OCI-LY3 (cell line): ENCODE measurements at regions not wholly inside any gene's neighbourhood (a gene's known extent, or its start where the extent isn't known, plus 50 kb on each side); places are given as distances from the start of the nearest gene placed in this dataset.

Experiments used
- EZH2phosphoT487 ChIP-seq: fragments of 200-600 bp; shearing (Covaris generic); IDR thresholded peaks from 2 replicates; pipeline ENCODE4 v1.6.1; 2018; ENCODE audit warnings: antibody characterized with exemption, mixed run types, low read depth
- TF ChIP-seq, protein P1 (sequence below): fragments of 200-600, 300-600 bp; sonication (generic); IDR thresholded peaks from 2 replicates; pipeline ENCODE4 v1.5.1; 2014; ENCODE audit warnings: antibody characterized with exemption, low read length, low read depth

DNA sequence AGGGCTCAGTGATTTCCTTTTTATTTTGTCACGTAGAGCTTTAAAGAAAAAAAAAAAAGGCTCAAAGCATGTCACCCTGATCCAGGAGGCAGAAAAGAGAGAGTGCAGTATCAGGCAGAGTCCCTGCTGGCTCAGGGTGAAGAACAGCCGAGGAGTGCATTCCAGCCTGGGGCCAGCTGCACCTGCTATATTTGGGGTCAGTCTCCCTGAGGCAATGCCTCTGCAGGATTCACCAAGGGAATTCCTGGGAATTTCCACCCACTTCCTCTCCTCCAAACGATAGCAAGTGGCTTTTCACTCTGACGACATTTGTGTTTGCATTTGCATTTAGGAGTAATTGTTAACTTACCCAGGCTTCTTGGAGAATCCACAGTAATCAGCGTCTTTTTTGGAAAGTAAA, 202.9 kb upstream of the CTNNB1 start:
- TF ChIP-seq, protein P1, sequence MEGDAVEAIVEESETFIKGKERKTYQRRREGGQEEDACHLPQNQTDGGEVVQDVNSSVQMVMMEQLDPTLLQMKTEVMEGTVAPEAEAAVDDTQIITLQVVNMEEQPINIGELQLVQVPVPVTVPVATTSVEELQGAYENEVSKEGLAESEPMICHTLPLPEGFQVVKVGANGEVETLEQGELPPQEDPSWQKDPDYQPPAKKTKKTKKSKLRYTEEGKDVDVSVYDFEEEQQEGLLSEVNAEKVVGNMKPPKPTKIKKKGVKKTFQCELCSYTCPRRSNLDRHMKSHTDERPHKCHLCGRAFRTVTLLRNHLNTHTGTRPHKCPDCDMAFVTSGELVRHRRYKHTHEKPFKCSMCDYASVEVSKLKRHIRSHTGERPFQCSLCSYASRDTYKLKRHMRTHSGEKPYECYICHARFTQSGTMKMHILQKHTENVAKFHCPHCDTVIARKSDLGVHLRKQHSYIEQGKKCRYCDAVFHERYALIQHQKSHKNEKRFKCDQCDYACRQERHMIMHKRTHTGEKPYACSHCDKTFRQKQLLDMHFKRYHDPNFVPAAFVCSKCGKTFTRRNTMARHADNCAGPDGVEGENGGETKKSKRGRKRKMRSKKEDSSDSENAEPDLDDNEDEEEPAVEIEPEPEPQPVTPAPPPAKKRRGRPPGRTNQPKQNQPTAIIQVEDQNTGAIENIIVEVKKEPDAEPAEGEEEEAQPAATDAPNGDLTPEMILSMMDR, result no peak
- no peak for TF ChIP-seq EZH2phosphoT487
